Superior temporal gyrus (tissue), 1 donor: ENCODE measurements at regions not wholly inside any gene's neighbourhood (a gene's known extent, or its start where the extent isn't known, plus 50 kb on each side); places are given as distances from the start of the nearest gene placed in this dataset.
"Not testable (repeated sequence)": the region's sequence is repeated elsewhere in the genome, so short reads cannot be mapped to it uniquely, and the experiment has no call there.

Experiments
- DNase-seq: peaks from one replicate; pipeline ENCODE4 v3.0.0-alpha.2; 2016; ENCODE audit errors: extremely low spot score

- no peak for DNase-seq
Measured at GRCh38 chr20:47905628-47906347, 120.5 kb upstream of the SULF2 start.

GRCh38 chr20:47903009-47903408, 117.7 kb upstream of the SULF2 start:
- not testable (repeated sequence) for DNase-seq

GRCh38 chr20:47899313-47899712, 114.0 kb upstream of the SULF2 start:
- not testable (repeated sequence) for DNase-seq

- no peak for DNase-seq
Measured at GRCh38 chr20:47897461-47897860, 112.2 kb upstream of the SULF2 start.

- not testable (repeated sequence) for DNase-seq
Measured at GRCh38 chr20:47892681-47893080, 107.4 kb upstream of the SULF2 start.

- not testable (repeated sequence) for DNase-seq
Measured at GRCh38 chr20:47890708-47891107, 105.4 kb upstream of the SULF2 start.

- DNase-seq: not testable (repeated sequence)
Measured at GRCh38 chr20:47889751-47890150, 104.5 kb upstream of the SULF2 start.

- DNase-seq: no peak
Measured at GRCh38 chr20:47888351-47888750, 103.1 kb upstream of the SULF2 start.

- no peak for DNase-seq
Measured at GRCh38 chr20:47887477-47888080, 102.3 kb upstream of the SULF2 start.

- DNase-seq: no peak
Measured at GRCh38 chr20:47887064-47887463, 101.8 kb upstream of the SULF2 start.

- no peak for DNase-seq
Measured at GRCh38 chr20:47886454-47887041, 101.3 kb upstream of the SULF2 start.

- DNase-seq: no peak
Measured at GRCh38 chr20:47885909-47886453, 100.7 kb upstream of the SULF2 start.

- not testable (repeated sequence) for DNase-seq
Measured at GRCh38 chr20:47883940-47884339, 98.7 kb upstream of the SULF2 start.

- DNase-seq: no peak
Measured at GRCh38 chr20:47883186-47883585, 97.9 kb upstream of the SULF2 start.

GRCh38 chr20:47879771-47880170, 94.5 kb upstream of the SULF2 start:
- no peak for DNase-seq

- no peak for DNase-seq
Measured at GRCh38 chr20:47878601-47879027, 93.3 kb upstream of the SULF2 start.

- no peak for DNase-seq
Measured at GRCh38 chr20:47876311-47877088, 91.2 kb upstream of the SULF2 start.

GRCh38 chr20:47875297-47876025, 90.2 kb upstream of the SULF2 start:
- DNase-seq: no peak

GRCh38 chr20:47872341-47872740, 87.1 kb upstream of the SULF2 start:
- no peak for DNase-seq

GRCh38 chr20:47870475-47870874, 85.2 kb upstream of the SULF2 start:
- no peak for DNase-seq

- DNase-seq: no peak
Measured at GRCh38 chr20:47868744-47869143, 83.5 kb upstream of the SULF2 start.
